ENCODE measurements at regions not wholly inside any gene's neighbourhood (a gene's known extent, or its start where the extent isn't known, plus 50 kb on each side); places are given as distances from the start of the nearest gene placed in this dataset.

- no peak for TF ChIP-seq POLR2AphosphoS5 (IDR thresholded peaks at IDR 0.05; ENCODE audit: low read depth, low read length)
- TF ChIP-seq POLR2A (IDR thresholded peaks at IDR 0.05; ENCODE audit: low read depth, low read length): no peak
Observed at GRCh38 chr6:25100288-25100687, 164.5 kb upstream of the RIPOR2 start.
